SHP77 (cell line): ENCODE measurements at regions not wholly inside any gene's neighbourhood (a gene's known extent, or its start where the extent isn't known, plus 50 kb on each side); places are given as distances from the start of the nearest gene placed in this dataset.
"Not testable (repeated sequence)": the region's sequence is repeated elsewhere in the genome, so short reads cannot be mapped to it uniquely, and the experiment has no call there.

Experiments
- DNase-seq, 2 experiments: peaks; one replicate each; lab custom pipeline; 2025; lab: John Stamatoyannopoulos, UW

- DNase-seq, result no peak
Observed at GRCh38 chrX:1852082-1852481, 237.2 kb downstream of the ASMT start.

GRCh38 chrX:1853447-1853846, 238.6 kb downstream of the ASMT start:
- no peak for DNase-seq

GRCh38 chrX:1853916-1854315, 239.1 kb downstream of the ASMT start:
- DNase-seq, result no peak

GRCh38 chrX:1854861-1855260, 240.0 kb downstream of the ASMT start:
- not testable (repeated sequence) for DNase-seq

GRCh38 chrX:1859266-1859665, 244.4 kb downstream of the ASMT start:
- not testable (repeated sequence) for DNase-seq

DNA sequence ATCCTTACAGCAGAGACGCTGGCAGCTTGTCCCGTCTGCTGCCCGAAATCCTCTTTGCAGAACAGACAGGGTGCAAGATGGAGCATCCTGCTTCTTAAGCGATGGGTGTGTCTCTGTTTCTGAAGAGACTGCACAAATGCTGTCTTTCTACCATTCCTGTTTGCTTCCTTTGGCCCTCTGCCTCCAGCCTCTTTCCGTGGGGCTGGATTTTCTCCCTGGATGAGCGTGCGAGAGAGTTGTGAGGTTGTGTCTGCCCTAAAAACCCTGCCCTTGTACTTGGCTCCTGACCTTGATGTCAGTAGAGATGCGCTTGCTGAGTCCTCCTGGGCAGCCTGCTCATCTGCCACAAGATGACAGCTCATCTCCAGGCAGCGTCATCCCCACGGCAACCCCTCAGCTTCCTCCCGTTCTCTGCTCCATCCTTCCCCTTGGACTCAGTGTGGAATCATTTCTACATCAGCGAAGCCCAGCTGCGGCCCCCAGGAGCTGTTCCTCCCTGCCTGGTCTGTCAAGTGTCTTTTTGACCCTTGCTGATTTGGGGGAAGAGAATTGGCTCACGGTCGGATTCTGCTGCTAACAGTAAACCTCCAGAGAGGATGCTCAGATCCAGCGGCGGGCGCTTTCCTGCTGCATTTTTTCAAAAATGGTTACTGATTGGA, 246.2 kb downstream of the ASMT start:
- DNase-seq, result no peak

DNA sequence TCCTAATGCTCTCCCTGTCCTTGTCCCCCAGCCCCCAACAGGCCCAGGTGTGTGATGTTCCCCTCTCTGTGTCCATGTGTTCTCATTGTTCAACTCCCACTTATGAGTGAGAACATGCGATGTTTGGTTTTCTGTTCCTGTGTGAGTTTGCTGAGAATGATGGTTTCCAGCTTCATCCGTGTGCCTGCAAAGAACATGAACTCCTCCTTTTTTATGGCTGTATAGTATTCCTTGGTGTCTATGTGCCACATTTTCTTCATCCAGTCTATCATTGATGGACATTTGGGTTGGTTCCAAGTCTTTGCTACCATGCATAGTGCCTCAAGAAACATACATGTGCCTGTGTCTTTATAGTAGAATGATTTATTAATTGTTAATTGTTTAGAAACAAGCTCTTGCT, 249.1 kb downstream of the ASMT start:
- not testable (repeated sequence) for DNase-seq

- DNase-seq, result no peak
Observed at GRCh38 chrX:1870421-1870820, 255.6 kb downstream of the ASMT start.

DNA sequence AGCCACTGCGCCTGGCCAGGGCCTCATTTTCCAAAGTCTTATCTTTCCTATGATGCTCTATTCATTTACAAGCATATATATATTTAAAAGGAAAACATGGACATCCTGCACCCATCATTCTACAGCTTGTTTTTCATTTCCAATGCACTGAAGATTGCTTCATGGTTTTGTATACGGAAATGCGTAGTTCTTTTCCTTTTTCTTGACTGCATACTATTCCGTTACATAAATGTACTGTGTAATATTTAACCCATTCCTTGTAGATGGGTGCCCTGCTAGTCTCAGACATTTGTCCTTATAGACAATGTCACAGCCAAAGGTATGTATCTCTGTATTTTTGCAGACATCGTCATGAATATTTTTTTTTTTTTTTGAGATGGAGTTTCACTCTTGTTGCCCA, 257.0 kb downstream of the ASMT start:
- no peak for DNase-seq

- DNase-seq, result no peak
Observed at GRCh38 chrX:1873671-1874070, 258.8 kb downstream of the ASMT start.

DNA sequence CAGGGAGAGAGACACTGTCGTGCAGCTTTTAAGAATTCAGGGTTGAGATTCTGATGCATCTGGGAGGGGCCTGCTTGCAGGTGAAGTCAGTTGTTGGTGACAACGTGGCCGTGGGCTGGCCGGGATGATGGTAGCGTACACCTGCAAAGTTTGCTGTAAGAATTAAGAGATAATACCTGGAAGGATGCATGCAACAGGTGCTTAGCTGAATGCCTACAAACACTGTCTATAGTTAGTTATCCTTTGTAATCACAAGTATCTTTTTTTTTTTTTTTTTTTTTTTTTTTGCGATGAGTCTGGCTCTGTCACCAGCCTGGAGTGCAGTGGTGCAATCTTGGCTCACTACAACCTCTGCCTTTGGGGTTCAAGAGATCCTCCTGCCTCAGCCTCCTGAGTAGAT, 259.6 kb downstream of the ASMT start:
- no peak for DNase-seq

DNA sequence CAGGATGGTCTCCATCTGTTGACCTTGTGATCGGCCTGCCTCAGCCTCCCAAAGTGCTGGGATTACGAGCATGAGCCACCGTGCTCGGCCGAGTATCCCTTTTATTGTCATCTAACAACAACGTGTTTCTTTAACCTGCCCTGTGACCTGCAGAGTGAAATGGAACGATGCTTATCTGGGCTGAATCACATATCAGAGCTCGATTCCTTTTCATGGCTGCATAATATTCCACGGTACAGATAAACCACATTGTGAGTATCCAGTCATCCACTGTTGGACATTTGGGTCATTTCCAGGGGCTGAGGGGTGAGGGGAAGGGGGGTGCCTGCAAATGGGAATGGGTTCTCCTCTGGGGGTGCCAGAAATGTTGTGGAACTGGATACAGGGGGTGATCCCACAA, 260.0 kb downstream of the ASMT start:
- DNase-seq, result no peak

DNA sequence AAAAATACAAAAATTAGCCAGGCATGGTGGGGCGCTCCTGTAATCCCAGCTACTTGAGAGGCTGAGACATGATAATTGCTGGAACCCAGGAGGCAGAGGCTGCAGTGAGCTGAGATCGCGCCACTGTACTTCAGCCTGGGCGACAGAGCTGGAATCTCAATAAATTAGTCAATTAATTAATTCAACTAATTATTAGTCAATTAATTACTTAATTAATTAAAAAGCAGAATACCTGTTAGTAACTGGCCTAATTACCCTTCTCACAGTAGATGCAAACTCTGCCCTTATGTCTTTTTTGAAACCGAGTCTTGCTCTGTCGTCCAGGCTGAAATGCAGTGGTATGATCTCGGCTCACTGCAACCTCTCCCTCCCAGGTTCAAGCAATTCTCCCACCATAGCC, 261.2 kb downstream of the ASMT start:
- no peak for DNase-seq

- no peak for DNase-seq
Observed at GRCh38 chrX:1877780-1878179, 262.9 kb downstream of the ASMT start.

DNA sequence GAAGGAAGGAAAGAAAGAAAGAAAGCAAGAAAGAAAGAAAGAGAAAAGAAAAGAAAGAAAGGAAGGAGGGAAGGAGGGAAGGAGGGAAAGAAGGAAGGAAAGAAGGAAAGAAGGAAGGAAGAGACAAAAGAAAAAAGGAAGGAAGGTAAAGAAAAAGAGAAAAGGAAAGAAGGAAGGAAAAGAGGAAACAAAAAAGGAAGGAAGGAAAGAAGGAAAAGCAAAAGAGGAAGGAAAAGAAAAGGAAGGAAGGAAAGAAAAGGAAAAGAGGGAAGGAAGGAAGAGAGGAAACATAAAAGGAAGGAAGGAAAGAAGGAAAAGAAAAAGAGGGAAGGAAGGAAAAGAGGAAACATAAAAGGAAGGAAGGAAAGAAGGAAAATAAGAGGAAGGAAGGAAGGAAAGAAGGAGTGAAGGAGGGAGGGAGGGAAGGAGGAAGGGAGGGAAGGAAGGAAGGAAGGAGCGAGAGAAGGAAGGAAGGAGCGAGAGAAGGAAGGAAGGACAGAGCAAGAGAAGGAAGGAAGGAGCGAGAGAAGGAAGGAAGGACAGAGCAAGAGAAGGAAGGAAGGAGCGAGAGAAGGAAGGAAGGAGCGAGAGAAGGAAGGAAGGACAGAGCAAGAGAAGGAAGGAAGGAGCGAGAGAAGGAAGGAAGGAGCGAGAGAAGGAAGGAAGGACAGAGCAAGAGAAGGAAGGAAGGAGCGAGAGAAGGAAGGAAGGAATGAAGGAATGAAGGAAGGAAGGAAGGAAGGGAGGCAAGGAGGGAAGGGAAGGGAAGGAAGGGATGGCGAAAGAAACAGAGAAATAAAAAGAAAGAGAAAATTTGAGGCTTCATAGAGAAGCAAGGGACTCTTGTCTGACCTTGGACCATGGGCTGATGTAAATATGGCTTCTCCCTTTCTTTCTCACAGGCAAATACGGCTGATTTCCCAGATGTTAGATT, 266.3 kb downstream of the ASMT start:
- not testable (repeated sequence) for DNase-seq

- DNase-seq, result no peak
Observed at GRCh38 chrX:1883772-1884171, 268.9 kb downstream of the ASMT start.

DNA sequence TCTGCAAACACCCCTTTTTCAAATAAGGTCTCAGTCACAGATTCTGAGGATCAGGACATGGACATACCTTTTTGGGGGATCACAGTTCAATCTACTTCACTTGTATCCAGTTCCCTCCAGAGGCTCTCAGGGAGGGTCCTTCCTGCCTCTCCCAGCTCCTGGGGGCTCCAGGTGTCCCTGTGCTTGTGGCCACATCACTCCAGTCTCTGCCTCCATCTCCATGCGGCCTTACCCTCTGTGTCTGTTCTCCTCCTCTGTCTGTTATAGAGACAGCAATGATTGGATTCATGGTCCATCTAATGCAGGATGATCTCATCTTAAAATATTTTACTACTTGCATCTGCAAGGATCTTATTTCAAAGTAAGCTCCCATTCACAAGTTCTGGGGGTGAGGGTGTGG, 269.6 kb downstream of the ASMT start:
- DNase-seq, result no peak

GRCh38 chrX:1885116-1885515, 270.3 kb downstream of the ASMT start:
- DNase-seq, result no peak

- DNase-seq, result not testable (repeated sequence)
Observed at GRCh38 chrX:1888305-1888704, 273.4 kb downstream of the ASMT start.

DNA sequence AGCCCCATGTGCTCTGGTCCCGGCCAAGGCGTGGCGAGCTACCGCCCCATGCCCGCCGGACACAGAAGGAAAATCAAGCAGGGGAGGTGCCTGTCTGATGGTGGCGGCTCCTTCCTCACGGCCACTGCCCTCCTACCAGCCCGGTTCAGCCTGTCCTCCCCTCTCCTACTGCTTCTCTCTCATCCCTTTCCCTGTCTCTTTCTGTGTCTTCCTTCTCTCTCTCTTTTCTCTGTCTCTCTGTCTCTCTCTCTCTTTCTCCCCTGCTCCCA, 279.1 kb downstream of the ASMT start:
- DNase-seq, result no peak

DNA sequence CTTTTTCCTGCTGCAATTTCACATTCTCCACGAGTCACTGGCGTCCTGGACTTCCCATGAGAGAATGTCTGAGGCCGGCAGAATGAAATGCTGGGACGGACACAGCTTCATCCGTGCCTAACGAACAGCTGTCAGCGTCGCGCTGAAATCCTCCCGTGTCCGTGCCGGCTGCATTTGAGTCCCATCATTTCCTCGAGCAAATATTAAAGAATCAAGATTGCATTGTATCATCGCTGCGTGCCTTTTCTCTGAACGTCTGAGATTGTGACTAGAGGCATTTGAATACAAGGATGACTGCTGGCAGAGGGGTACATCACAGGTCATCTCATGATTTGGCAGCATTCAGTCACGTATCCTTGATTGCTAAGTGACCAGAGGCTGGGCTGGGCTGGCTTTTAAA, 279.9 kb downstream of the ASMT start:
- DNase-seq, result no peak

GRCh38 chrX:1895583-1895982, 280.7 kb downstream of the ASMT start:
- no peak for DNase-seq

DNA sequence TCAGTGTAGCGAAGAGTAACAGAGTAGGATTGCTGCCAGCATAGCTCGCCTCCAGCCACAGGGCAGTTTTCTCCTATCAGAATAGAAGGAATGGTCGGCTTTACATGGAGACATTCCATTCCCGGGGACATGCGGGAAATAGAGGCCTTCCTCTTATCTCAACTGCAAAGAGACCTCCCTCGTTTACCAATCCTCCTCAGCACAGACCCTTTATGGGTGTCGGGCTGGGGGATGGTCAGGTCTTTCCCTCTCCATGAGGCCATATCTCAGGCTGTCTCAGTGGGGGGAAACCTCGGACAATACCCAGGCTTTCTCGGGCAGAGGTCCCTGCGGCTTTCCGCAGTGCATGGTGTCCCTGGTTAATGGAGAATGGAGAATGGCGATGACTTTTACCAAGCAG, 285.0 kb downstream of the ASMT start:
- DNase-seq, result no peak

DNA sequence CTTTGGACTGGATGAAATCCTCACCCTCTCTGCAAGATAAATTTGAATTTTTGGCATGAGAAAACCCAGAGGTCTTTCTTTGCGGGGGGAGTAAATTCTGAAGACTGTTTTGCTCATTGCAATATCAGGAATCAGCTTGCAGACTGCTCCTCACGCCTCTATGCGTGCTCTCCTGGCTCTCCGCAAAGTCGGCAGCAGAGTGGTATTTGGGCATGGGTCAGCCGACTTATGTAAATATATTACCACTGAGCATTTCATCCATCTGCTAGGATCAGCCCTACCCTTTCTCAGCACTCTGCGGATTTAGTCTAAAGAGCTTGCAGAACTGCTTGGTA, 288.0 kb downstream of the ASMT start:
- DNase-seq, result no peak
